ENCODE measurements at regions not wholly inside any gene's neighbourhood (a gene's known extent, or its start where the extent isn't known, plus 50 kb on each side); places are given as distances from the start of the nearest gene placed in this dataset.
"Not testable (repeated sequence)": the region's sequence is repeated elsewhere in the genome, so short reads cannot be mapped to it uniquely, and the experiment has no call there.

DNA sequence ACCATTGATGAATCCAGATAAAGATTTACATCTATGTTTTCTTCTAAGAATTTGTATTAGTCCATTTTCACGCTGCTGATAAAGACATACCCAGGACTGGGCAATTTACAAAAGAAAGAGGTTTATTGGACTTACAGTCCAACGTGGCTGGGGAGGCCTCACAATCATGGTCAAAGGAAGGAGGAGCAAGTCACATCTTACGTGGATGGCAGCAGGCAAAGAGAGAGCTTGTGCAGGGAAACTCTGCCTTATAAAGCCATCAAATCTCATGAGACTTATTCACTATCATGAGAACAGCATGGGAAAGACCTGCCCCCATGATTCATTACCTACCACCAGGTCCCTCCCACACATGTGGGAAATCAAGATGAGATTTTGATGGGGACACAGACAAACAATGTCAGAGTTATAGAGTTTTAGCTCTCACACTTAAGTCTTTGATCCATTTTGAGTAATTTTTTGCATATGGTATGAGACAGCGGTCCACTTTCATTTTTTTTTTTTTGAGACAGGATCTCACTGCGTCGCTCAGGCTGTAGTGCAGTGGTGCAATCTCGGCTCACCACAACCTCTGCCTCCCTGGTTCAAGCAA is 53.5 kb upstream of the JADE2 start:
- intact Hi-C loops (cut with micrococcal nuclease; ENCODE audit: unreplicated experiment); H3K36me3 Mint-ChIP-seq (ENCODE audit: insufficient read depth, unreplicated experiment); H3K27me3 Mint-ChIP-seq (ENCODE audit: unreplicated experiment); H3K4me1 Mint-ChIP-seq (ENCODE audit: low read depth, unreplicated experiment); H3K9me3 Mint-ChIP-seq (ENCODE audit: low read depth, unreplicated experiment); DNase-seq; H3K27ac Mint-ChIP-seq (ENCODE audit: unreplicated experiment); BruUV-seq (replicated peaks); CTCF ChIA-PET; H3K4me3 Mint-ChIP-seq (ENCODE audit: low read depth, unreplicated experiment): not testable (repeated sequence)

DNA sequence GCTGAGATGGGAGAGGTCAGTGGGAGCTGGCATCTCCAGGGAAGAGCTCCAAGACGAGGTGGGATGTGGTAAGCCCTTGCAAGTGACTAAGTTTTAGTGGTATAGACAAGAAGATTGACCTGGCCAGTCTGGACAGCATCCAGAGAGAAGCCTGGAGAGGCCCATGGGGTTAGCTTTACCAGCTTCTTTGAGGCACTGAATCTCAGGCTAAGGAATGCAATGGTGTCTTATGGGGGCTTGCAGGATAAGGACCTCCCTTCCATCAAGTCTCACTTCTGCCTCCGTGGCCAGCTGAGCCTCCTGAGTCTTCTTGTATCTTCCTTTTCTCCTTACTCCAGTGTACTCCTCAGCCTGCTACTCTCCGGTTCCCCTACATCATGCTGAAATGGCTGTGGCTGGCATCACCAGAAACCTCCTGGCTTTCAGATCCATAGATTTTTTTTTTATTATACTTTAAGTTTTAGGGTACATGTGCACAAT is 56.5 kb upstream of the JADE2 start:
- Mint-ChIP-seq H3K27me3 (ENCODE audit: unreplicated experiment) (no peaks in the 10 kb centered on the region), H3K36me3 (ENCODE audit: insufficient read depth, unreplicated experiment) (peaks cover 12% of the 10 kb centered on the region), H3K4me1 (ENCODE audit: low read depth, unreplicated experiment) (peaks cover 11% of the 10 kb centered on the region), H3K27ac (ENCODE audit: unreplicated experiment) (no peak overlapping the region), H3K9me3 (ENCODE audit: low read depth, unreplicated experiment) (peaks cover 2% of the 10 kb centered on the region), H3K4me3 (ENCODE audit: low read depth, unreplicated experiment) (no peak overlapping the region)
- CTCF ChIA-PET: no interaction called here
- intact Hi-C loops (cut with micrococcal nuclease; ENCODE audit: unreplicated experiment): no loop called here
- DNase-seq: no peak
- TF ChIP-seq, protein P1, sequence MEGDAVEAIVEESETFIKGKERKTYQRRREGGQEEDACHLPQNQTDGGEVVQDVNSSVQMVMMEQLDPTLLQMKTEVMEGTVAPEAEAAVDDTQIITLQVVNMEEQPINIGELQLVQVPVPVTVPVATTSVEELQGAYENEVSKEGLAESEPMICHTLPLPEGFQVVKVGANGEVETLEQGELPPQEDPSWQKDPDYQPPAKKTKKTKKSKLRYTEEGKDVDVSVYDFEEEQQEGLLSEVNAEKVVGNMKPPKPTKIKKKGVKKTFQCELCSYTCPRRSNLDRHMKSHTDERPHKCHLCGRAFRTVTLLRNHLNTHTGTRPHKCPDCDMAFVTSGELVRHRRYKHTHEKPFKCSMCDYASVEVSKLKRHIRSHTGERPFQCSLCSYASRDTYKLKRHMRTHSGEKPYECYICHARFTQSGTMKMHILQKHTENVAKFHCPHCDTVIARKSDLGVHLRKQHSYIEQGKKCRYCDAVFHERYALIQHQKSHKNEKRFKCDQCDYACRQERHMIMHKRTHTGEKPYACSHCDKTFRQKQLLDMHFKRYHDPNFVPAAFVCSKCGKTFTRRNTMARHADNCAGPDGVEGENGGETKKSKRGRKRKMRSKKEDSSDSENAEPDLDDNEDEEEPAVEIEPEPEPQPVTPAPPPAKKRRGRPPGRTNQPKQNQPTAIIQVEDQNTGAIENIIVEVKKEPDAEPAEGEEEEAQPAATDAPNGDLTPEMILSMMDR (IDR thresholded peaks at IDR 0.05; ENCODE audit: unreplicated experiment): no peak
- BruUV-seq (replicated peaks): no TSS peak

DNA sequence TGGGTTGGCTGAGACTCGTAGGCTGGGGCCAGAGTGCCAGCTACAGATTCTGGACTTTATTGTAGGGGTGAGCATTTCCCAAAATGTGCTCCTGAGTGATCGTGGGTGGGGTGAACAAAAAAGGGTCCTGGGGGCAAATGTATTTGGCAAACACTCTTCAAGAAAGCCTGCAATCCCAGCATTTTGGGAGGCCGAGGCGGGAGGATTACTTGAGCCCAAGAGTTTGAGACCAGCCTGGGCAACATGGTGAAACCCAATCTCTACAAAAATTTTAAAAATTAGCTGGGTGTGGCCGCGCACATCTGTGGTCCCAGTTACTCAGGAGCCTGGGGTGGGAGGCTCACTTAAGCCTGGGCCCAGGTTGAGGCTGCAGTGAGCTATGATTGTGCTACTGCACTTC is 55.5 kb upstream of the CDKN2AIPNL start:
- intact Hi-C loops (cut with micrococcal nuclease; ENCODE audit: unreplicated experiment): loop anchor here (2.0 kb wide), 1 partner anchor 42 kb away; no protein-coding TSS in a partner anchor
- Mint-ChIP-seq H3K9me3 (ENCODE audit: low read depth, unreplicated experiment) (peaks cover 2% of the 10 kb centered on the region), H3K27ac (ENCODE audit: unreplicated experiment) (peak overlapping the region; percentile 49), H3K36me3 (ENCODE audit: insufficient read depth, unreplicated experiment) (peaks cover 12% of the 10 kb centered on the region), H3K4me3 (ENCODE audit: low read depth, unreplicated experiment) (peak overlapping the region; percentile 61), H3K27me3 (ENCODE audit: unreplicated experiment) (no peaks in the 10 kb centered on the region), H3K4me1 (ENCODE audit: low read depth, unreplicated experiment) (peaks cover 11% of the 10 kb centered on the region)
- no TSS peak for BruUV-seq (replicated peaks)
- no peak for DNase-seq
- CTCF ChIA-PET: interaction anchor here (0.6 to 2.4 kb wide), 9 partner anchors 11 to 58 kb away, joined by 3 to 16 read pairs (median 7); no protein-coding TSS in a partner anchor
- TF ChIP-seq, protein P1 (IDR thresholded peaks at IDR 0.05; ENCODE audit: unreplicated experiment): no peak

DNA sequence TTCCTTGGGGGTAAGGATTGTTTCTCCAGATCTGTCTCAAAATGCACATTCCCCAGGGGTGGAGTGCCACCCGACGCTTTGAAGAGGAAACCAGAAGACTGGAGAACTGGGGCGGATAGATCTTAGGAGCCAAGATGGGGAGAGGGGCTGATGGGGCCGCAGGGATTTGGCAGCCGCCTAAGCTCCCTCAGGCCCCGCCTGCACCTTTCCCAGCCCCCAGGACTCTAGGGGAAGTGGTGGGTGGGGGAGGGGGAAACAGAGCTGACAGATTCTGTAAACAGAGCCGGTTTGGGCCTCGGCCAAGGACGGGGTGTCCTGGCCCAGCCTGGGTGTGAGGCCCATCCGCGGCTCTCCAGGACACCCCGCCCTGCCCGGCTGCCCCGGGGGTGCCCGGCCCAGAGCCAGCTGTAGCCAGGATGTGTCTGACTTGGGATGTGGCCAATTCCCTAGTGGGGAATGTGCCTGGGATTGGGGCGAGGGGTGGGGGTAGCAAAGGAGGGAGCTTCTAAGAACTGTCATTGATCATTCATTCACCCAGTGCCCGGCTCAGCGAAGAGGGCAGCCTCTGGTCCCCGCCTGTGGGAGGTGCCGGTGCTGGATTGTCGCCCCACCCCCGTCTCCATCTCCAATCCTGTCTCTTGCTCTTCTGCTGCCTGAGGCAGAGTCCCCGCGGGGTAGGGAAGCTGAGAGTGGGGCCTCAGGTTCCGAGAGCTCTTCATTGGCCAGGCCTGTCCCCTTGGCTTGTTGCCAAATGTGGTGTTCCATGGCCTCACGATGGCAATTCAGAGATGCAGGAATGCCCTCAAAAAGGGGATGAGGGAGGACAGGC is 54.8 kb upstream of the CDKN2AIPNL start:
- CTCF ChIA-PET: interaction anchor here (0.6 to 2.4 kb wide), 16 partner anchors 10 to 182 kb away, joined by 3 to 16 read pairs (median 8); partner anchors contain the start of genes CDKN2AIPNL, JADE2 and SEC24A
- Mint-ChIP-seq H3K9me3 (ENCODE audit: low read depth, unreplicated experiment) (no peaks in the 10 kb centered on the region), H3K27ac (ENCODE audit: unreplicated experiment) (peak overlapping the region; percentile 49), H3K4me1 (ENCODE audit: low read depth, unreplicated experiment) (peaks cover 11% of the 10 kb centered on the region), H3K4me3 (ENCODE audit: low read depth, unreplicated experiment) (peak overlapping the region; percentile 61), H3K36me3 (ENCODE audit: insufficient read depth, unreplicated experiment) (peaks cover 12% of the 10 kb centered on the region), H3K27me3 (ENCODE audit: unreplicated experiment) (no peaks in the 10 kb centered on the region)
- intact Hi-C loops (cut with micrococcal nuclease; ENCODE audit: unreplicated experiment): loop anchor here (2.0 kb wide), 1 partner anchor 42 kb away; no protein-coding TSS in a partner anchor
- BruUV-seq (replicated peaks): no TSS peak
- peak; percentile 88 for DNase-seq
- TF ChIP-seq, protein P1 (IDR thresholded peaks at IDR 0.05; ENCODE audit: unreplicated experiment): no peak
